Keratinocyte (primary cell): ENCODE measurements at regions not wholly inside any gene's neighbourhood (a gene's known extent, or its start where the extent isn't known, plus 50 kb on each side); places are given as distances from the start of the nearest gene placed in this dataset.

Experiments
- EZH2 ChIP-seq: IDR thresholded peaks from one replicate; pipeline ENCODE4 v1.6.1; 2012; ENCODE audit warnings: inconsistent platforms, mild to moderate bottlenecking, low read length, moderate library complexity
- TF ChIP-seq, protein P1 (sequence below), 3 experiments: IDR thresholded peaks in 1 of 3; conservative IDR thresholded peaks in 1 of 3; optimal IDR thresholded peaks in 1 of 3; 2 replicates in 2 of 3; 3 replicates in 1 of 3; pipeline versions ENCODE3 to v1.5.1; 2011; ENCODE audit warnings: low read length in 3 of 3, mild to moderate bottlenecking in 3 of 3, moderate library complexity in 2 of 3, control low read depth in 1 of 3, inconsistent platforms in 1 of 3; ENCODE audit not compliant: insufficient read depth in 2 of 3; ENCODE audit errors: extremely low read depth in 1 of 3

DNA sequence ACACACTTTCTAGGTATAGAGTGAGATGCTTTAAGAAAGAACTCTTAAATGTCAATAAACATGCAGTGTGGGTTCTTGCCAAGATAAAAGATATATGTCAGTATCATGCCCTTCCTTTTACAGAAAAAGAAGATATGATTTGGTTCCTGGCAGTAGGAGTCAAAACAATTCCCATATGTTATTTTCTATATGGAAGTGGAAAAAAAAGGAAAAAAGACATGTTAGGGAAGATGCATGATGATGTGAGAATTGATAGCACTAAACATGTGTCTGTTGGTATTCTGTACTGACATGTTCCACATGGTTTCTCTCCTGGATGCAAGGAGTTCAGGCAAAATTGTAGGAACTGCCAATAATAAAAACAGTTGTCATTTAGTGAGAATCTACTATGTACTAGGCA lies 318.8 kb upstream of the DACH1 start:
- TF ChIP-seq EZH2, result no peak
- TF ChIP-seq, protein P1, sequence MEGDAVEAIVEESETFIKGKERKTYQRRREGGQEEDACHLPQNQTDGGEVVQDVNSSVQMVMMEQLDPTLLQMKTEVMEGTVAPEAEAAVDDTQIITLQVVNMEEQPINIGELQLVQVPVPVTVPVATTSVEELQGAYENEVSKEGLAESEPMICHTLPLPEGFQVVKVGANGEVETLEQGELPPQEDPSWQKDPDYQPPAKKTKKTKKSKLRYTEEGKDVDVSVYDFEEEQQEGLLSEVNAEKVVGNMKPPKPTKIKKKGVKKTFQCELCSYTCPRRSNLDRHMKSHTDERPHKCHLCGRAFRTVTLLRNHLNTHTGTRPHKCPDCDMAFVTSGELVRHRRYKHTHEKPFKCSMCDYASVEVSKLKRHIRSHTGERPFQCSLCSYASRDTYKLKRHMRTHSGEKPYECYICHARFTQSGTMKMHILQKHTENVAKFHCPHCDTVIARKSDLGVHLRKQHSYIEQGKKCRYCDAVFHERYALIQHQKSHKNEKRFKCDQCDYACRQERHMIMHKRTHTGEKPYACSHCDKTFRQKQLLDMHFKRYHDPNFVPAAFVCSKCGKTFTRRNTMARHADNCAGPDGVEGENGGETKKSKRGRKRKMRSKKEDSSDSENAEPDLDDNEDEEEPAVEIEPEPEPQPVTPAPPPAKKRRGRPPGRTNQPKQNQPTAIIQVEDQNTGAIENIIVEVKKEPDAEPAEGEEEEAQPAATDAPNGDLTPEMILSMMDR (optimal IDR thresholded peaks at IDR 0.05 in 1 of 3, IDR thresholded peaks at IDR 0.05 in 1 of 3, conservative IDR thresholded peaks at IDR 0.05 in 1 of 3; ENCODE audit: extremely low read depth in 1 of 3, insufficient read depth in 2 of 3, low read length in 3 of 3), result no peak
